OCI-LY1 (cell line): ENCODE measurements at regions not wholly inside any gene's neighbourhood (a gene's known extent, or its start where the extent isn't known, plus 50 kb on each side); places are given as distances from the start of the nearest gene placed in this dataset.

Experiments used
- H2AFZ ChIP-seq: fragments of 200-600 bp; sonication (generic), shearing (Covaris generic); 2 replicates; pipeline ENCODE4 v1.6.0; 2014; ENCODE audit warnings: antibody characterized with exemption, mild to moderate bottlenecking, low read length
- H3F3A ChIP-seq: fragments of 200-600 bp; sonication (generic), shearing (Covaris generic); 2 replicates; pipeline ENCODE4 v1.6.0; 2014; ENCODE audit warnings: mild to moderate bottlenecking, antibody characterized with exemption, low read length, moderate library complexity; ENCODE audit not compliant: insufficient read depth
- H3K27ac ChIP-seq: fragments of 200-600 bp; sonication (generic); 2 replicates; pipeline ENCODE4 v1.5.1; 2014; ENCODE audit warnings: low read length, mixed run types, mild to moderate bottlenecking, low read depth; ENCODE audit not compliant: poor library complexity, severe bottlenecking
- H3K27me3 ChIP-seq: fragments of 200-600 bp; sonication (generic); 2 replicates; pipeline ENCODE4 v1.6.0; 2014; ENCODE audit warnings: antibody characterized with exemption, mild to moderate bottlenecking, low read length, moderate library complexity; ENCODE audit not compliant: insufficient read depth
- H3K36me3 ChIP-seq: fragments of 200-600 bp; sonication (generic); 2 replicates; pipeline ENCODE4 v1.6.1; 2014; ENCODE audit warnings: mild to moderate bottlenecking, antibody characterized with exemption, low read length, moderate library complexity, mixed read lengths; ENCODE audit not compliant: insufficient read depth
- H3K4me1 ChIP-seq: fragments of 200-600 bp; sonication (generic); 2 replicates; pipeline ENCODE4 v1.5.1; 2014; ENCODE audit warnings: mild to moderate bottlenecking, low read length, moderate library complexity; ENCODE audit not compliant: insufficient read depth, severe bottlenecking
- H3K4me2 ChIP-seq: fragments of 200-600 bp; sonication (generic), shearing (Covaris generic); 2 replicates; pipeline ENCODE4 v1.6.1; 2014; ENCODE audit warnings: low read length
- H3K4me3 ChIP-seq: fragments of 200-600 bp; sonication (generic); 2 replicates; pipeline ENCODE4 v1.5.1; 2014; ENCODE audit warnings: low read length, low read depth, mild to moderate bottlenecking, mixed read lengths; ENCODE audit not compliant: poor library complexity, severe bottlenecking
- H3K79me2 ChIP-seq: fragments of 200-600 bp; shearing (Covaris generic); 2 replicates; pipeline ENCODE4 v1.6.1; 2016; ENCODE audit warnings: mixed run types, low read length, mixed read lengths; ENCODE audit not compliant: insufficient read depth
- H3K9ac ChIP-seq: fragments of 200-600 bp; sonication (generic), shearing (Covaris generic); 2 replicates; pipeline ENCODE4 v1.6.1; 2014; ENCODE audit warnings: mild to moderate bottlenecking, low read length, mixed read lengths
- H3K9me2 ChIP-seq: fragments of 200-600 bp; sonication (generic), shearing (Covaris generic); 2 replicates; pipeline ENCODE4 v1.6.1; 2014; ENCODE audit warnings: low read depth, mild to moderate bottlenecking, low read length, mixed read lengths
- H3K9me3 ChIP-seq: fragments of 200-600 bp; shearing (Covaris generic); 2 replicates; pipeline ENCODE4 v1.6.1; 2014; ENCODE audit warnings: low read length, mixed read lengths
- H4K20me1 ChIP-seq: fragments of 200-600 bp; sonication (generic), shearing (Covaris generic); 2 replicates; pipeline ENCODE4 v1.6.0; 2016; ENCODE audit warnings: mild to moderate bottlenecking, low read length; ENCODE audit not compliant: insufficient read depth
- CTCF ChIP-seq: fragments of 200-600 bp; sonication (generic), shearing (Covaris generic); IDR thresholded peaks from 2 replicates; pipeline ENCODE4 v1.5.1; 2017; ENCODE audit warnings: mild to moderate bottlenecking, antibody characterized with exemption, low read length, moderate library complexity, mixed read lengths
- EZH2 ChIP-seq: fragments of 200-600 bp; sonication (generic), shearing (Covaris generic); IDR thresholded peaks from 2 replicates; pipeline ENCODE4 v1.8.0; 2017; ENCODE audit warnings: borderline replicate concordance, mixed run types, mild to moderate bottlenecking, antibody characterized with exemption, low read length, moderate library complexity, mixed read lengths

DNA sequence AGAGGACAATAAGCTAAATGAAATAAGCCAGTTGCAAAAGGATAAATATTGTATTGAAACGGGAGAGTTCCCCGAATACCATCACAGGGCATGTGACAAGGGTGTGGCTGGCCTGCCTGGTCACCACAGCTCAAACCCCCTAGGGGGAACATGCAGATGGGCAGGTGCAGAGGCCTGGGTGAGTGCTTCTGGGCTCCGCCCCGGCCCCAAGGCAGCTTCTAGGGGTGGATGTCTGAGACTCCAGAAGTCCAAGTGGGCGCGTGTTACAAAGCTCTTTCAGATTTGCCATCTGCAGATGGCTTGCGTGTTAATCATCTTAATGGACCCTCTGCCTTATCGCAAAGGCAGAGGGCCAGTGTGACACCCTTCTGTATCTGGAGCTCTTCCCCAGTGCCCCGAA, 559.2 kb upstream of the IMPG1 start:
- TF ChIP-seq EZH2 (no peak), CTCF (no peak)
- Histone ChIP-seq H3K9me3 (no peaks in the 10 kb centered on the region), H3K36me3 (no peaks in the 10 kb centered on the region), H3K9ac (no peak overlapping the region), H4K20me1 (no peaks in the 10 kb centered on the region), H3K27ac (no peak overlapping the region), H3K4me1 (no peaks in the 10 kb centered on the region), H3K27me3 (no peaks in the 10 kb centered on the region), H3K4me2 (no peak overlapping the region), H3K9me2 (no peaks in the 10 kb centered on the region), H2AFZ (no peak overlapping the region), H3K4me3 (no peak overlapping the region), H3K79me2 (no peaks in the 10 kb centered on the region), H3F3A (no peaks in the 10 kb centered on the region)

DNA sequence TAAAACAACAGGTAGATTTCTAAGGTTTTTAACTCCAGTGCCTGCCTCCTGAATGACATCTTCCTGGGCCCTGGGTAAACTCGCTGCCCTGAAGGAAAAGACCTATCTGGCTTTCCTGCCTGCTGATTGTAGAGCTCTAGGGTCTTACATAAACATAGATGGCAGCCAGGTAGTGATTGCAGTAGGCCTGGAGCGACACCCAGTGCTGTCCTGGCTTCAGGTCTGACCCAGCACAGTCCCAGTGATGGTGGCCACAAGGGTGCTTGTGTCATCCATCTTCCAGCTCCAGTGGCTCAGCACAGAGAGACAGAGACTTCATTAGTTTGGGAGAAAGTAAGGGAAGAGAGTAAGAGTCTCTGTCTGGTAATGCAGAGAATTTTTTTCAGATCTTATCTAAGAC, 542.9 kb upstream of the IMPG1 start:
- Histone ChIP-seq H3K36me3 (no peaks in the 10 kb centered on the region), H3K9me2 (no peaks in the 10 kb centered on the region), H3K27me3 (no peaks in the 10 kb centered on the region), H3K79me2 (no peaks in the 10 kb centered on the region), H3F3A (no peaks in the 10 kb centered on the region), H3K4me2 (no peak overlapping the region), H3K4me1 (no peaks in the 10 kb centered on the region), H4K20me1 (no peaks in the 10 kb centered on the region), H3K9ac (no peak overlapping the region), H3K27ac (no peak overlapping the region), H3K4me3 (no peak overlapping the region), H2AFZ (no peak overlapping the region), H3K9me3 (no peaks in the 10 kb centered on the region)
- no peak for TF ChIP-seq CTCF
- no peak for TF ChIP-seq EZH2

DNA sequence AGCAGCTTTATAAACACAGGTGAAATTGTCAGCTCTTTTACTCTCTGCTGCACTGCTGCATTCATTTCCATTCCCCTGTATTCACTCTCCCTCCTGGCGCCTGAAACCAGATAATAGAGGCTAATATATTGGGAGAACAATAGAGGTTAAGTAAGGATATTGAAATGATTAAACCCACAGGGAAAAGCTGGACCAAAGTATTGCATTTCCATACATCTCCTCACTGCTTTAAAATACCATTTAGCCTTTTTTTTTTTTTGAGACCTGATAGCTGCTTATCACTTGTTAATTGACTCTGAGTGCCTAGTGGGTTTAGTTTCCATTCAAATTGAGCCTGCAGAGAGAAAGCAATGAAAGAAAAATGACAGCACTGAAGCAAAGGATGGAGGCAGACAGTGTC, 540.5 kb upstream of the IMPG1 start:
- H3K79me2 ChIP-seq, result no peaks in the 10 kb centered on the region

More for the DNA sequence above, 540.5 kb upstream of the IMPG1 start:
- no peaks in the 10 kb centered on the region for H3K36me3 ChIP-seq
- H3K4me1 ChIP-seq, result no peaks in the 10 kb centered on the region
- H3K9ac ChIP-seq, result no peak overlapping the region
- no peak overlapping the region for H2AFZ ChIP-seq
- H3K27me3 ChIP-seq, result no peaks in the 10 kb centered on the region
- H3K4me3 ChIP-seq, result no peak overlapping the region
- no peaks in the 10 kb centered on the region for H3K9me2 ChIP-seq
- no peaks in the 10 kb centered on the region for H3F3A ChIP-seq
- H3K9me3 ChIP-seq, result no peaks in the 10 kb centered on the region
- no peak overlapping the region for H3K4me2 ChIP-seq
- H4K20me1 ChIP-seq, result no peaks in the 10 kb centered on the region
- TF ChIP-seq EZH2, result no peak
- no peak for TF ChIP-seq CTCF
- H3K27ac ChIP-seq, result no peak overlapping the region
